SK-N-MC (cell line): ENCODE measurements at regions not wholly inside any gene's neighbourhood (a gene's known extent, or its start where the extent isn't known, plus 50 kb on each side); places are given as distances from the start of the nearest gene placed in this dataset.

Source experiments
- EZH2 ChIP-seq: fragments of 200-600 bp; sonication (generic); IDR thresholded peaks from one replicate; pipeline ENCODE4 v1.6.1; 2017; ENCODE audit warnings: antibody characterized with exemption
- FOXP2 ChIP-seq: optimal IDR thresholded peaks from 2 replicates; pipeline ENCODE3; 2011; ENCODE audit warnings: mild to moderate bottlenecking, moderate library complexity; ENCODE audit not compliant: insufficient read depth; ENCODE audit errors: extremely low read length, control extremely low read depth
- POLR2AphosphoS5 ChIP-seq: IDR thresholded peaks from 2 replicates; pipeline ENCODE4 v1.6.1; 2012; ENCODE audit warnings: mild to moderate bottlenecking, low read depth, low read length, borderline replicate concordance

DNA sequence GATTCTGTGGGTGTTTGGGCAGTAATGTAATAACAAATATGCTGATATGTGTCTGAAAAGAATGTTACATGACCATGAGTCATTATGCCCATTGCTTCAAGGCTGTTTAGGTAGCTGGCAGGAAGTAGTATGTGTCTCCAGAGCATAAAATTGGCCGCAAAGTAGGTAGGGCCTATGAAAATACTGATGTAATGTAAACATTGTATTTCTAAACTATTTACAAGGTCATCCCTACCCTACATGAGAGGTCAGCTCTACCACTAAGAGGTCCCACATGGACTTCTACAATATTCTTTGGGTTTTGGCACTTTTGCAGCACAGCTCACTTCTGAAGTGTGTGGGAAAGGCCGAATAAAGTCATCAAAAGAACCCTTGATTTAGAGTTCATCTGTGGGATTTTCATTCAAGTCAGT lies 301.9 kb downstream of the AHR start:
- TF ChIP-seq EZH2 (no peak), POLR2AphosphoS5 (no peak), FOXP2 (no peak)
